ENCODE measurements at regions not wholly inside any gene's neighbourhood (a gene's known extent, or its start where the extent isn't known, plus 50 kb on each side); places are given as distances from the start of the nearest gene placed in this dataset.

DNA sequence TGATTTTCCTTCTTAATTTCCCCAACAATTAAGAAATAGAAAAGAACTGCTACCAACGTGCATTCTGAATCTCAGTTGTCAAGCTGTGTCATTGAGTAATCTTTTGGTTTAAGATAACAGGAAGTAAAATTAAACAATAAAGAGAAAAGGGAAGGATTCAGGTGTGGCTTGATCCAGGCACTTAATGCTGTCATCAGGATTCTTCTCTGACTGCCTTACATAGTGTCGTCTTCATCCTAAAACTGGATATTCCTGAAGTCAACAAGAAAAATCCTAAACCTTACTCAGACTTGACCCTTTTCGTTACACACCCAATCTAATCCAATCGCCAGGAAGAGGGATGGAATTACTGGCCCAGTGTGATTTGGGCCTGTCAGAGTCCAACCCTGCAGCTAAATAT, 443.8 kb downstream of the MED13L start:
- TF ChIP-seq, protein P1, sequence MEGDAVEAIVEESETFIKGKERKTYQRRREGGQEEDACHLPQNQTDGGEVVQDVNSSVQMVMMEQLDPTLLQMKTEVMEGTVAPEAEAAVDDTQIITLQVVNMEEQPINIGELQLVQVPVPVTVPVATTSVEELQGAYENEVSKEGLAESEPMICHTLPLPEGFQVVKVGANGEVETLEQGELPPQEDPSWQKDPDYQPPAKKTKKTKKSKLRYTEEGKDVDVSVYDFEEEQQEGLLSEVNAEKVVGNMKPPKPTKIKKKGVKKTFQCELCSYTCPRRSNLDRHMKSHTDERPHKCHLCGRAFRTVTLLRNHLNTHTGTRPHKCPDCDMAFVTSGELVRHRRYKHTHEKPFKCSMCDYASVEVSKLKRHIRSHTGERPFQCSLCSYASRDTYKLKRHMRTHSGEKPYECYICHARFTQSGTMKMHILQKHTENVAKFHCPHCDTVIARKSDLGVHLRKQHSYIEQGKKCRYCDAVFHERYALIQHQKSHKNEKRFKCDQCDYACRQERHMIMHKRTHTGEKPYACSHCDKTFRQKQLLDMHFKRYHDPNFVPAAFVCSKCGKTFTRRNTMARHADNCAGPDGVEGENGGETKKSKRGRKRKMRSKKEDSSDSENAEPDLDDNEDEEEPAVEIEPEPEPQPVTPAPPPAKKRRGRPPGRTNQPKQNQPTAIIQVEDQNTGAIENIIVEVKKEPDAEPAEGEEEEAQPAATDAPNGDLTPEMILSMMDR (IDR thresholded peaks at IDR 0.05): no peak
- no peak for TF ChIP-seq MXI1 (IDR thresholded peaks at IDR 0.05; ENCODE audit: low read depth, low read length)
- TF ChIP-seq RAD21 (IDR thresholded peaks at IDR 0.05; ENCODE audit: low read length): no peak
- TF ChIP-seq SMC3 (IDR thresholded peaks at IDR 0.05; ENCODE audit: low read depth, low read length): no peak
- TF ChIP-seq, protein P2, sequence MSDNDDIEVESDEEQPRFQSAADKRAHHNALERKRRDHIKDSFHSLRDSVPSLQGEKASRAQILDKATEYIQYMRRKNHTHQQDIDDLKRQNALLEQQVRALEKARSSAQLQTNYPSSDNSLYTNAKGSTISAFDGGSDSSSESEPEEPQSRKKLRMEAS (IDR thresholded peaks at IDR 0.05; ENCODE audit: low read depth): no peak
- TF ChIP-seq CHD2 (IDR thresholded peaks at IDR 0.05; ENCODE audit: low read length, partially characterized antibody): no peak
- no peak for TF ChIP-seq EP300 (IDR thresholded peaks at IDR 0.05; ENCODE audit: borderline replicate concordance in 1 of 2, low read depth in 1 of 2, low read length in 1 of 2)
- TF ChIP-seq GABPA (IDR thresholded peaks at IDR 0.05; ENCODE audit: low read depth): no peak
- TF ChIP-seq EZH2phosphoT487 (IDR thresholded peaks at IDR 0.05; ENCODE audit: borderline replicate concordance, low read depth): no peak

All from SK-N-SH (cell line).